Gastrocnemius medialis (tissue), 4 donors: ENCODE measurements at regions not wholly inside any gene's neighbourhood (a gene's known extent, or its start where the extent isn't known, plus 50 kb on each side); places are given as distances from the start of the nearest gene placed in this dataset.

Source experiments
- ATAC-seq, 2 donors: fragments of 150-250 bp; one replicate each; pipeline ENCODE4 v1.9.1; 2016
- DNase-seq, 2 donors: peaks; one replicate each; pipeline ENCODE4 v3.0.0-alpha.2; 2019
- H3K27ac ChIP-seq, 4 donors: fragments of 200-600 bp; sonication (generic); 1 replicate in 1 of 4; 2 replicates in 3 of 4; pipeline ENCODE4 v1.5.1; 2016 to 2018; ENCODE audit warnings: mild to moderate bottlenecking in 2 of 4, moderate library complexity in 1 of 4
- H3K27me3 ChIP-seq, 3 donors: fragments of 200-600 bp; sonication (generic) in 2 of 3; 1 replicate in 1 of 3; 2 replicates in 2 of 3; pipeline versions ENCODE4 v1.5.1 to v1.6.0; 2016 to 2019; ENCODE audit warnings: mild to moderate bottlenecking in 1 of 3, moderate library complexity in 1 of 3
- H3K36me3 ChIP-seq, 2 donors: fragments of 200-600 bp; sonication (generic) in 1 of 2; one replicate each; pipeline ENCODE4 v1.5.1; 2017 to 2018
- H3K4me1 ChIP-seq, 2 donors: fragments of 200-600 bp; sonication (generic) in 1 of 2; one replicate each; pipeline ENCODE4 v1.5.1; 2016 to 2017; ENCODE audit warnings: mild to moderate bottlenecking in 2 of 2
- H3K4me3 ChIP-seq, 4 donors: fragments of 200-600 bp; sonication (generic) in 3 of 4; 1 replicate in 1 of 4; 2 replicates in 3 of 4; pipeline ENCODE4 v1.5.1; 2016 to 2019; ENCODE audit warnings: mild to moderate bottlenecking in 2 of 4
- H3K9me3 ChIP-seq, 3 donors: fragments of 200-600 bp; sonication (generic) in 2 of 3; 1 replicate in 1 of 3; 2 replicates in 2 of 3; pipeline ENCODE4 v1.5.1; 2016 to 2019
- POLR2A ChIP-seq, 2 donors: fragments of 450-650 bp; IDR thresholded peaks; one replicate each; pipeline ENCODE4 v1.6.1; 2017; ENCODE audit warnings: antibody characterized with exemption in 2 of 2, mild to moderate bottlenecking in 2 of 2, moderate library complexity in 2 of 2
- in situ Hi-C, 4 donors: fragments of 200-750 bp; cut with MboI; loops; one replicate each; pipeline versions ENCODE4 v1.15.0 to v1.8.0; 2017; ENCODE audit warnings: low sequenced_read_pairs in 4 of 4
- intact Hi-C: fragments of 100-400 bp; cut with DNase I; formaldehyde crosslinking; loops from one replicate; pipeline ENCODE4 v1.15.1; 2023; ENCODE audit warnings: low total_unique reads
- TF ChIP-seq, protein P1 (sequence below), 5 experiments: fragments of 450-650 bp in 3 of 5; fragments of 200-600 bp in 2 of 5; sonication (generic) in 2 of 5; IDR thresholded peaks in 4 of 5; conservative IDR thresholded peaks in 1 of 5; 1 replicate in 4 of 5; 2 replicates in 1 of 5; pipeline ENCODE4 v1.5.1; 2016 to 2019; ENCODE audit warnings: antibody characterized with exemption in 5 of 5, mild to moderate bottlenecking in 3 of 5, moderate library complexity in 3 of 5

DNA sequence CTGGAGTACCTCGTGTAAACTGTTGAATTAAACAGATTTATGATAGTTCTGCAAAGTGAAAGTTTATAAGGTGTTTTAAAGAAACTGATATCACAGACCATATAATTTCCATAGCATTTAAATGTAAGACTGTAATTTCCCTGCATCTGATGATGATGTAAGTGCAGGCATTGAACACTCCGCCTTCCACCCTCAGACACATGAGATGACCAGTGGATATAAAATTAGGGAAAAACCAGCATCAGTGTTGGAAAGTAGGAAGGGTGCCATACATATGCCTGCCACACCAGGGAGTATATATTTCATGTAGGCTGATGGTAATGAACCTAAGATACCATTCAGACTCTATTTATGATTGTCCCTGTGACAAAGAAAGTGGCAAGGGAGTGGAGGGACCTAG, 519.2 kb downstream of the ACTL7B start:
- H3K4me3 ChIP-seq = no peak overlapping the region
- no peaks in the 10 kb centered on the region for H3K27me3 ChIP-seq
- intact Hi-C loops (no loop called here), in situ Hi-C loops (no loop called here)
- ATAC-seq = no peak
- H3K4me1 ChIP-seq = no peaks in the 10 kb centered on the region
- DNase-seq = no peak
- H3K27ac ChIP-seq = no peak overlapping the region
- no peaks in the 10 kb centered on the region for H3K36me3 ChIP-seq
- H3K9me3 ChIP-seq = no peaks in the 10 kb centered on the region
- TF ChIP-seq, protein P1, sequence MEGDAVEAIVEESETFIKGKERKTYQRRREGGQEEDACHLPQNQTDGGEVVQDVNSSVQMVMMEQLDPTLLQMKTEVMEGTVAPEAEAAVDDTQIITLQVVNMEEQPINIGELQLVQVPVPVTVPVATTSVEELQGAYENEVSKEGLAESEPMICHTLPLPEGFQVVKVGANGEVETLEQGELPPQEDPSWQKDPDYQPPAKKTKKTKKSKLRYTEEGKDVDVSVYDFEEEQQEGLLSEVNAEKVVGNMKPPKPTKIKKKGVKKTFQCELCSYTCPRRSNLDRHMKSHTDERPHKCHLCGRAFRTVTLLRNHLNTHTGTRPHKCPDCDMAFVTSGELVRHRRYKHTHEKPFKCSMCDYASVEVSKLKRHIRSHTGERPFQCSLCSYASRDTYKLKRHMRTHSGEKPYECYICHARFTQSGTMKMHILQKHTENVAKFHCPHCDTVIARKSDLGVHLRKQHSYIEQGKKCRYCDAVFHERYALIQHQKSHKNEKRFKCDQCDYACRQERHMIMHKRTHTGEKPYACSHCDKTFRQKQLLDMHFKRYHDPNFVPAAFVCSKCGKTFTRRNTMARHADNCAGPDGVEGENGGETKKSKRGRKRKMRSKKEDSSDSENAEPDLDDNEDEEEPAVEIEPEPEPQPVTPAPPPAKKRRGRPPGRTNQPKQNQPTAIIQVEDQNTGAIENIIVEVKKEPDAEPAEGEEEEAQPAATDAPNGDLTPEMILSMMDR (IDR thresholded peaks at IDR 0.05 in 4 of 5, conservative IDR thresholded peaks at IDR 0.05 in 1 of 5) = no peak
- no peak for TF ChIP-seq POLR2A (IDR thresholded peaks at IDR 0.05)

DNA sequence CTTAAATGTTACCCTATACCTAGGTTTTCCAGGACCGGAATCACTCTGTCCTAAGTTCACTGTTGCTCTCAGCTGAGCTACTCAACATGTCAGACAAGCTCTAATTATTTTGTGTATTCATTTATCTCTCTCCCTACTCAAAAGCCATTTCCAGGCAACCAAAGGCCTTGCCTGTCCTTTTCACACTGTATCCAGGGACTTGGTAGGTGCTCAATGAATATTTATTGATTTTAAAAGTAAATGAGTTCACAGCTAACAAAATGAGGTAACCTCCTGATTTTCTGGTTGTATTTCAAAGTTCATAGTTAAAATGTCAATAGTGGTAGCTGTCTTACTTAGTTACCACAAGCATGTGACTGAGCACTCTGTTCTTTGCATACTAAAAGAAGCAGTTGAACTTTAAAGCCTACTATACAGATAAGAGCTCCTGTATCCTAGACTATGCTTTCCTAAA, 522.2 kb downstream of the ACTL7B start:
- Histone ChIP-seq H3K27me3 (no peaks in the 10 kb centered on the region), H3K4me3 (no peak overlapping the region), H3K4me1 (no peaks in the 10 kb centered on the region), H3K36me3 (no peaks in the 10 kb centered on the region), H3K9me3 (no peaks in the 10 kb centered on the region), H3K27ac (no peak overlapping the region)
- no peak for ATAC-seq
- no peak for TF ChIP-seq POLR2A (IDR thresholded peaks at IDR 0.05)
- TF ChIP-seq, protein P1 (IDR thresholded peaks at IDR 0.05 in 4 of 5, conservative IDR thresholded peaks at IDR 0.05 in 1 of 5) = no peak
- in situ Hi-C loops = no loop called here
- intact Hi-C loops = no loop called here
- DNase-seq = no peak

DNA sequence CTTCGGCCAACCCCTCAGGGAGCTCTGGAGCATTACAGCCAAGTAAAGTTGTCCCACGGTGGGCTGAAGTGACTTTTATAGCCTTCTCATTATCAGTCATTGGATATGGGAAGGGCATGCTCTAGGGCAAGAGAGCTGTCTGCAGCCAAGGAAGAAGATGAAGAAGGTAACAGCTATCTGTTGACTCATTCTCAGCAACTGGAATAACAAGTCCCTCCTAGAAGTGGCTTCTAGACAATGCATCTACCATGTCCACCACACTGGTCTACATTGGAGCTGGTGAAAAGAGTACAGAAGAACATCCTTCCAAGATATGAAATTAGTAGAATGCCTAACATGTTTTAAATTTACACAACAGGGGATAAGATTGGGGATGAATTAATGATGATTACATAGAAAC, 524.2 kb downstream of the ACTL7B start:
- H3K27ac ChIP-seq = no peak overlapping the region
- in situ Hi-C loops (no loop called here), intact Hi-C loops (no loop called here)

DNA sequence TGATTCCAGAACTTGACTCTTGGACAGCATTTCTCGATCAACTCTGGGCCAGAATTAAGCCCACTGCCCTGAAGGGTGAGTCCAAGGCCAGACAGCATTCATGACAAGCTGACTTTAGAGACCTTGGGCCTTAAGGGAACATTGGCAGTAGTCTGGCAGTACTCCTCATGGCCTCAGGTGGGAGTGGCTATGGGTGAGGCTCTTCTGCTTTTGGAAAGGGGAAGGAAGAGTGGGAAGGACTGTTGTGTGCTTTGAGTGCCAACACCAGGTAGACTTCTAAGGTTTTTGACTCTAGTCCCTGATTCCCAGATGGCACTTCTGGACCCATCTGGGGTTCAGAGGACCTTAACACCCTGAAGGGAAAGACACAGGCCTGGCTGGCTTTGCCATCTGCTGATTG, 530.4 kb downstream of the ACTL7B start:
- DNase-seq (no peak), ATAC-seq (no peak)
- Histone ChIP-seq H3K4me1 (no peaks in the 10 kb centered on the region), H3K36me3 (no peaks in the 10 kb centered on the region), H3K9me3 (no peaks in the 10 kb centered on the region), H3K27me3 (no peaks in the 10 kb centered on the region), H3K4me3 (no peak overlapping the region), H3K27ac (no peak overlapping the region)
- intact Hi-C loops (no loop called here), in situ Hi-C loops (no loop called here)
- TF ChIP-seq POLR2A (IDR thresholded peaks at IDR 0.05) = no peak
- TF ChIP-seq, protein P1 (IDR thresholded peaks at IDR 0.05 in 4 of 5, conservative IDR thresholded peaks at IDR 0.05 in 1 of 5) = no peak

More for the DNA sequence above, 524.2 kb downstream of the ACTL7B start:
- H3K4me1 ChIP-seq = no peaks in the 10 kb centered on the region
- H3K27me3 ChIP-seq = no peaks in the 10 kb centered on the region
- TF ChIP-seq, protein P1 (IDR thresholded peaks at IDR 0.05 in 4 of 5, conservative IDR thresholded peaks at IDR 0.05 in 1 of 5) = no peak
- TF ChIP-seq POLR2A (IDR thresholded peaks at IDR 0.05) = no peak
- H3K36me3 ChIP-seq = no peaks in the 10 kb centered on the region
- H3K9me3 ChIP-seq = no peaks in the 10 kb centered on the region
- ATAC-seq = no peak
- DNase-seq = no peak
- no peak overlapping the region for H3K4me3 ChIP-seq

DNA sequence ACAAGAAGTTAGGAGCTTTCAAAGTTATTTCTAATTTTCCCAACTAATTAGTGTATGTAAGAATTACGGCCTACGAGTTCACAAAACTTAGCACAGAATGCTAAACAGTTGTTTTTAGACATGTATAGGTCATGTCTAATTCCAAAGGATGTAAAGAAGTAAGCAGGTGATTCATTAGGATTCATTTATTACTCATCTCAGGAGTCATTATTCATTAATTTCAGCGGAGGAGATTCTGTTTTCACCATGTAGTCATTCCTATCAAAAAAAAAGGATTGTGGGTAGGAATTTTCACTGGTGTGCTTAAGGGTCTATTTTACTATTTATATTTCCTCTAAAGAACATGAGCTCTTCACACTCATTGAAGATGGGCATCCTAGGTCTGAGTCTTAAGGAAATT, 532.2 kb downstream of the ACTL7B start:
- Histone ChIP-seq H3K27ac (no peak overlapping the region), H3K4me1 (no peaks in the 10 kb centered on the region), H3K27me3 (no peaks in the 10 kb centered on the region), H3K4me3 (no peak overlapping the region), H3K36me3 (no peaks in the 10 kb centered on the region), H3K9me3 (no peaks in the 10 kb centered on the region)
- intact Hi-C loops (no loop called here), in situ Hi-C loops (no loop called here)
- ATAC-seq (no peak), DNase-seq (no peak)
- no peak for TF ChIP-seq POLR2A (IDR thresholded peaks at IDR 0.05)
- TF ChIP-seq, protein P1 (IDR thresholded peaks at IDR 0.05 in 4 of 5, conservative IDR thresholded peaks at IDR 0.05 in 1 of 5) = no peak
